KG1 (cell line): ENCODE measurements at regions not wholly inside any gene's neighbourhood (a gene's known extent, or its start where the extent isn't known, plus 50 kb on each side); places are given as distances from the start of the nearest gene placed in this dataset.

Source experiments
- DNase-seq: peaks from one replicate; lab custom pipeline; 2025; lab: John Stamatoyannopoulos, UW

GRCh38 chr15:81987628-81988027, 58.2 kb downstream of the MEX3B start:
- no peak for DNase-seq

GRCh38 chr15:81983497-81983896, 62.3 kb downstream of the MEX3B start:
- no peak for DNase-seq

GRCh38 chr15:81982808-81983207, 63.0 kb downstream of the MEX3B start:
- DNase-seq, result no peak

GRCh38 chr15:81981908-81982307, 63.9 kb downstream of the MEX3B start:
- no peak for DNase-seq

GRCh38 chr15:81977464-81977863, 68.4 kb downstream of the MEX3B start:
- DNase-seq, result no peak

- DNase-seq, result no peak
Observed at GRCh38 chr15:81968691-81969090, 77.1 kb downstream of the MEX3B start.

- DNase-seq, result no peak
Observed at GRCh38 chr15:81966631-81967030, 79.2 kb downstream of the MEX3B start.

- DNase-seq, result no peak
Observed at GRCh38 chr15:81962482-81962881, 83.3 kb downstream of the MEX3B start.

- no peak for DNase-seq
Observed at GRCh38 chr15:81959196-81959595, 86.6 kb downstream of the MEX3B start.

GRCh38 chr15:81957698-81958097, 88.1 kb downstream of the MEX3B start:
- DNase-seq, result no peak

GRCh38 chr15:81955382-81956062, 90.3 kb downstream of the MEX3B start:
- DNase-seq, result no peak

GRCh38 chr15:81954158-81954783, 91.5 kb downstream of the MEX3B start:
- DNase-seq, result no peak

GRCh38 chr15:81950841-81951414, 94.9 kb downstream of the MEX3B start:
- no peak for DNase-seq

- no peak for DNase-seq
Observed at GRCh38 chr15:81948751-81949150, 97.1 kb downstream of the MEX3B start.

- no peak for DNase-seq
Observed at GRCh38 chr15:81948222-81948621, 97.6 kb downstream of the MEX3B start.

- DNase-seq, result no peak
Observed at GRCh38 chr15:81947548-81947947, 98.3 kb downstream of the MEX3B start.

- no peak for DNase-seq
Observed at GRCh38 chr15:81945014-81945615, 100.7 kb downstream of the MEX3B start.

GRCh38 chr15:81942655-81943195, 103.1 kb downstream of the MEX3B start:
- DNase-seq, result no peak

- peak; percentile 66 for DNase-seq
Observed at GRCh38 chr15:81942157-81942556, 103.7 kb downstream of the MEX3B start.

- no peak for DNase-seq
Observed at GRCh38 chr15:81941479-81941878, 104.3 kb downstream of the MEX3B start.

- DNase-seq, result no peak
Observed at GRCh38 chr15:81940467-81941451, 105.1 kb downstream of the MEX3B start.
